ENCODE measurements at regions not wholly inside any gene's neighbourhood (a gene's known extent, or its start where the extent isn't known, plus 50 kb on each side); places are given as distances from the start of the nearest gene placed in this dataset.

GRCh38 chr12:115840159-115840558 lies 437.3 kb downstream of the MED13L start:
- TF ChIP-seq, protein P1, sequence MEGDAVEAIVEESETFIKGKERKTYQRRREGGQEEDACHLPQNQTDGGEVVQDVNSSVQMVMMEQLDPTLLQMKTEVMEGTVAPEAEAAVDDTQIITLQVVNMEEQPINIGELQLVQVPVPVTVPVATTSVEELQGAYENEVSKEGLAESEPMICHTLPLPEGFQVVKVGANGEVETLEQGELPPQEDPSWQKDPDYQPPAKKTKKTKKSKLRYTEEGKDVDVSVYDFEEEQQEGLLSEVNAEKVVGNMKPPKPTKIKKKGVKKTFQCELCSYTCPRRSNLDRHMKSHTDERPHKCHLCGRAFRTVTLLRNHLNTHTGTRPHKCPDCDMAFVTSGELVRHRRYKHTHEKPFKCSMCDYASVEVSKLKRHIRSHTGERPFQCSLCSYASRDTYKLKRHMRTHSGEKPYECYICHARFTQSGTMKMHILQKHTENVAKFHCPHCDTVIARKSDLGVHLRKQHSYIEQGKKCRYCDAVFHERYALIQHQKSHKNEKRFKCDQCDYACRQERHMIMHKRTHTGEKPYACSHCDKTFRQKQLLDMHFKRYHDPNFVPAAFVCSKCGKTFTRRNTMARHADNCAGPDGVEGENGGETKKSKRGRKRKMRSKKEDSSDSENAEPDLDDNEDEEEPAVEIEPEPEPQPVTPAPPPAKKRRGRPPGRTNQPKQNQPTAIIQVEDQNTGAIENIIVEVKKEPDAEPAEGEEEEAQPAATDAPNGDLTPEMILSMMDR (IDR thresholded peaks at IDR 0.05) = no peak
- TF ChIP-seq POLR2A (IDR thresholded peaks at IDR 0.05) (no peak), POLR2AphosphoS5 (IDR thresholded peaks at IDR 0.05) (no peak)
